Skeletal muscle satellite cell (primary cell): ENCODE measurements at regions not wholly inside any gene's neighbourhood (a gene's known extent, or its start where the extent isn't known, plus 50 kb on each side); places are given as distances from the start of the nearest gene placed in this dataset.

ENCODE experiments used
- H3K27me3 ChIP-seq: 2 replicates; pipeline ENCODE4 v1.7.0; 2013; ENCODE audit warnings: low read length; ENCODE audit not compliant: control insufficient read depth, insufficient read depth
- H3K36me3 ChIP-seq: 2 replicates; pipeline ENCODE4 v1.7.0; 2013; ENCODE audit warnings: mild to moderate bottlenecking, control low read depth, low read length; ENCODE audit not compliant: insufficient read depth
- H3K4me1 ChIP-seq: 2 replicates; pipeline ENCODE4 v1.7.0; 2013; ENCODE audit warnings: low read length; ENCODE audit not compliant: control insufficient read depth, insufficient read depth
- H3K4me2 ChIP-seq: 2 replicates; pipeline ENCODE4 v1.7.0; 2013; ENCODE audit warnings: mild to moderate bottlenecking, low read length
- H3K4me3 ChIP-seq: 2 replicates; pipeline ENCODE4 v1.7.0; 2013; ENCODE audit warnings: low read length
- H3K9ac ChIP-seq: 2 replicates; pipeline ENCODE4 v1.7.0; 2013; ENCODE audit warnings: mild to moderate bottlenecking, low read depth, low read length, moderate library complexity
- H3K9me3 ChIP-seq: replicated peaks from 2 replicates; pipeline ENCODE4 v1.7.0; 2013; ENCODE audit warnings: mild to moderate bottlenecking, control low read depth, low read length

- Histone ChIP-seq H3K4me1 (no peaks in the 10 kb centered on the region), H3K9me3 (no peaks in the 10 kb centered on the region), H3K36me3 (no peaks in the 10 kb centered on the region), H3K9ac (no peak overlapping the region), H3K4me2 (no peak overlapping the region), H3K27me3 (no peaks in the 10 kb centered on the region), H3K4me3 (no peak overlapping the region)
These were observed 208.4 kb downstream of the MYCN start for GRCh38 chr2:16148632-16149348.

GRCh38 chr2:16142383-16143361 is 202.3 kb downstream of the MYCN start:
- H3K4me2 ChIP-seq: no peak overlapping the region
- H3K4me3 ChIP-seq: no peak overlapping the region
- no peak overlapping the region for H3K9ac ChIP-seq
- H3K27me3 ChIP-seq: no peaks in the 10 kb centered on the region
- no peaks in the 10 kb centered on the region for H3K36me3 ChIP-seq
- H3K9me3 ChIP-seq: no peaks in the 10 kb centered on the region
- no peaks in the 10 kb centered on the region for H3K4me1 ChIP-seq

DNA sequence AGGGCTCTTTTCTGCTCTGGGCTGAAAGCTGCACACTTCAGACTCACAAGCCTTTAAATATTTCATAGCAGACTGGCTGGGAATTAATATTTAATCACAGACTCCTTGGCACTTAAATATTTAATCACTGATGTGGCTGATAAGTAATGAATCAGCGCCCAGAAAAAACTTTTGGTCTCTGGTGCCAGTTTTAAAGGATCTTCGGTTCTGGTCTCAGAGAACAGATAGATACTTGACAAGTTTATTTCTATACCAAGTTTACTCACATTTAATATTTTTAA is 201.2 kb downstream of the MYCN start:
- H3K4me2 ChIP-seq: no peak overlapping the region
- no peaks in the 10 kb centered on the region for H3K4me1 ChIP-seq
- no peaks in the 10 kb centered on the region for H3K27me3 ChIP-seq
- no peak overlapping the region for H3K9ac ChIP-seq
- H3K36me3 ChIP-seq: no peaks in the 10 kb centered on the region
- H3K9me3 ChIP-seq: no peaks in the 10 kb centered on the region
- no peak overlapping the region for H3K4me3 ChIP-seq

DNA sequence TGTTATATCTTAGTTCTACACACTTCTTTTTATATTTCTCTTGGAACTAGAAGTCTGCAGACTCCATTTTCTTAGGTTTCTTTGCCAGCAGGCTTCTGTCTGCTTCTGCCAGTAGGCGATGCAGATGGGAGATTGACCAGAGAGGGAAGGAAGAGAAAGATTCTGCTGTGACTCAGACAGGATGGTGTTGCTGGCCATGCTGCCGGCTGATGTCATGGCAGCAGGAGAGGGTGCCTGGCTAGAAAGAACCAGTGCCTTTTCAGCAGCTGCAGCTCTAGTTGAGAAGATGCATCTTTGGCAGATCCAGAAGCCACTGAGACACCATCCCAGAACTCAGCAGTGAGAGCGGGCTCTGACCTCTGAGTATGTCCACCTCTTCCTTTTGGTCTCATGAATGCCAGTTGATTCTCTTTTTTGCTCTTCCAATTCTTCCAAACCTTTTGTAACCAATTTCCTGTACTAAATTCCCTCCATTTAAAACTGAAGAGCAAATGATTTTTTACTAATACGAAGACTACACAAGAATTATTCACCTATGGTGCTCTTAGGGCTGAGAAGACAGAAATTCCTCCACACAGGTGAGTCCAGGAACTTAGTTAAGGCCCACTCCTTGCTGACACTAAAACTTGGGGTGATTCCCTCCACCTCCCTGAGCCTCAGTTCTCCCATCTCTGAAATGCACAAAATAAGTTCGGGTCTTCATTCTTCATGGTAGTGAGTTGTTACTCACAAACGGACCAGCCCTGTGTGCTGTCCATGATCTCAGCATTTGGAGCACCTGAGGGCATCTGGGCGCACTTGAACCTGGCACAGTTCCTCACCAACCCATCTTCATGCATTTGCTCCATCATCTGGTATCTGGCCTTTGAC is 200.7 kb downstream of the MYCN start:
- Histone ChIP-seq H3K9me3 (no peaks in the 10 kb centered on the region), H3K27me3 (no peaks in the 10 kb centered on the region), H3K36me3 (no peaks in the 10 kb centered on the region), H3K4me3 (no peak overlapping the region), H3K4me2 (no peak overlapping the region), H3K4me1 (no peaks in the 10 kb centered on the region), H3K9ac (no peak overlapping the region)

- Histone ChIP-seq H3K27me3 (no peaks in the 10 kb centered on the region), H3K36me3 (no peaks in the 10 kb centered on the region), H3K9me3 (no peaks in the 10 kb centered on the region), H3K4me3 (no peak overlapping the region), H3K9ac (no peak overlapping the region), H3K4me1 (no peaks in the 10 kb centered on the region), H3K4me2 (no peak overlapping the region)
These were observed 199.6 kb downstream of the MYCN start for GRCh38 chr2:16139663-16140615.

GRCh38 chr2:16138811-16139662 is 198.7 kb downstream of the MYCN start:
- no peaks in the 10 kb centered on the region for H3K27me3 ChIP-seq
- no peaks in the 10 kb centered on the region for H3K9me3 ChIP-seq
- no peak overlapping the region for H3K9ac ChIP-seq
- no peak overlapping the region for H3K4me3 ChIP-seq
- H3K36me3 ChIP-seq: no peaks in the 10 kb centered on the region
- H3K4me1 ChIP-seq: no peaks in the 10 kb centered on the region
- no peak overlapping the region for H3K4me2 ChIP-seq

DNA sequence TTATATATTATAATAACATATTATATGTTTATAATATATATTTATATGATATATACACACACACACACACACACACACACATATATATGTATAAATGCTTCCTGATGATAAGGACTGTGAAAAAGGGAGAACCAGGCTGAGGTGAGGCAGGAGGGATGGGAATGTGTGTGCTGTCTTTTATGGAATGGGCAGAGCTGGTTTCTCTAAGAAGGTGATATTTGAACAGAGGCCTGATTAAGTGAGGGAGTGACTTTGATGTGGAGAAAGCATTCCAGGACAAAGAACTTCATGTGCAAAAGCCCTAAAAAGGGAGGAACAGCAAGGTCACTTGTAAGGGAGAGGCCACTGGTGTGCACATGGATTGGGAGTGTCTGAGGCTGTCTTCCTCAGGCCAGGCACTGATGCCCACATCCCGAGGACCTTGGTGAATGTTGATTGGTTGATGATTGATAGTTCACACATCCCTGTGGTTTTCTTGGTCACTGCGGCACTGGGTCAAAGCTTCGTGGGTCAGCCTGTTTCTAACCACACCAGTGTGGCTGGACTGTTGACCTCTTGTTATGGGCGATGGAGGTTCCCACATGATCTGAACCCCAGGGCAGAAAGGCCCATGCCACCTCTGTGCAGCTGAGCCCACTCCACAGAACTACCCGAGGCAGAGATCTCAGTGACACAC is 196.9 kb downstream of the MYCN start:
- H3K4me2 ChIP-seq: no peak overlapping the region
- H3K4me1 ChIP-seq: no peaks in the 10 kb centered on the region
- no peak overlapping the region for H3K4me3 ChIP-seq
- H3K36me3 ChIP-seq: no peaks in the 10 kb centered on the region
- H3K9me3 ChIP-seq: no peaks in the 10 kb centered on the region
- no peaks in the 10 kb centered on the region for H3K27me3 ChIP-seq
- no peak overlapping the region for H3K9ac ChIP-seq

DNA sequence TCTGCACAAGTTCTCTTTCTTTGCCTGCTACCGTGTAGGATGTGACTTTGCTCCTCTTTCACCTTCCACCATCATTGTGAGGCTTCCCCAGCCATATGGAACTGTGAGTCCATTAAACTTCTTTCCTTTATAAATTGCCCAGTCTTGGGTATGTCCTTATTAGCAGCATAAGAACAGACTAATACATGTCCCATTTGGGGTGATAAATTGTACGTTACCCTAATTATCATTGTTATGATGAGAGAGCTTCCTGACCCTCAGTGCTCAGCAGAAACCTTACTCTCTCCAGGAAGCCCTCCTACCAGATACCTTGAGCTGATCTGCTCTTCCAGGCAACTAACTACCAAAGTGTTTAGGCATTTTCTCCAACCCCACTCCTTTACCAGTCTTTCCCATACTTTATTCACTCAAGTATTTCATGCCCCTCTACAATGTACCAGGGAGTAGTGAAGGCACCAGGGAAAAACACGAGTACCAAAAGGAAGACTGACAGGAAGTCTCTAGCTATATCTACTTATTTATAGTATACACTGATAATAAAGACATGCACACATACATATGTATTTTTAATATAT is 196.2 kb downstream of the MYCN start:
- Histone ChIP-seq H3K9me3 (no peaks in the 10 kb centered on the region), H3K27me3 (no peaks in the 10 kb centered on the region), H3K9ac (no peak overlapping the region), H3K4me3 (no peak overlapping the region), H3K36me3 (no peaks in the 10 kb centered on the region), H3K4me2 (no peak overlapping the region), H3K4me1 (no peaks in the 10 kb centered on the region)

GRCh38 chr2:16135913-16136310 is 195.6 kb downstream of the MYCN start:
- H3K4me2 ChIP-seq: no peak overlapping the region
- no peaks in the 10 kb centered on the region for H3K36me3 ChIP-seq
- H3K9me3 ChIP-seq: no peaks in the 10 kb centered on the region
- no peaks in the 10 kb centered on the region for H3K4me1 ChIP-seq
- H3K4me3 ChIP-seq: no peak overlapping the region
- no peaks in the 10 kb centered on the region for H3K27me3 ChIP-seq
- no peak overlapping the region for H3K9ac ChIP-seq
